T-cell (primary cell): ENCODE measurements at regions not wholly inside any gene's neighbourhood (a gene's known extent, or its start where the extent isn't known, plus 50 kb on each side); places are given as distances from the start of the nearest gene placed in this dataset.

Experiments
- ATAC-seq, 4 experiments: fragments of 200-7000 bp in 3 of 4; fragments of 150-1000 bp in 1 of 4; cut with Tn5 transposase; replicated peaks in 1 of 4; 1 replicate in 3 of 4; 2 replicates in 1 of 4; pipeline ENCODE4 v1.10.0; 2021; ENCODE audit warnings: moderate library complexity in 3 of 4, mild to moderate bottlenecking in 2 of 4, moderate number of reproducible peaks in 1 of 4
- CTCF ChIA-PET, 2 donors: fragments of 300-600 bp; sonication (Branson Sonifier 250); formaldehyde crosslinking; loops; one replicate each; lab custom pipeline; 2022; ENCODE audit warnings: antibody characterized with exemption in 2 of 2; lab: Charles Lee
- POLR2A ChIA-PET, 2 donors: fragments of 300-600 bp; sonication (Branson Sonifier 250); formaldehyde crosslinking; loops; one replicate each; lab custom pipeline; 2022; ENCODE audit warnings: antibody characterized with exemption in 2 of 2; lab: Charles Lee
- DNase-seq, 35 experiments: peaks; one replicate each; pipeline versions ENCODE4 v3.0.0 to v3.0.0-alpha.2; 2013 to 2023
- H3K27ac ChIP-seq: one replicate; pipeline ENCODE4 v1.5.1; 2013; ENCODE audit warnings: low read length
- H3K27me3 ChIP-seq, 2 experiments: replicated peaks in 1 of 2; 1 replicate in 1 of 2; 2 replicates in 1 of 2; pipeline versions ENCODE4 v1.6.1 to v1.7.0; 2013; ENCODE audit warnings: low read length in 1 of 2, mixed read lengths in 1 of 2; ENCODE audit not compliant: control insufficient read depth in 2 of 2, insufficient read depth in 2 of 2; ENCODE audit errors: extremely low read depth in 1 of 2
- H3K36me3 ChIP-seq, 2 donors: 1 replicate in 1 of 2; 2 replicates in 1 of 2; pipeline versions ENCODE4 v1.6.1 to v1.7.0; 2013; ENCODE audit warnings: low read length in 1 of 2; ENCODE audit not compliant: control insufficient read depth in 2 of 2, insufficient read depth in 1 of 2; ENCODE audit errors: extremely low read depth in 1 of 2
- H3K4me1 ChIP-seq, 2 experiments: 1 replicate in 1 of 2; 2 replicates in 1 of 2; pipeline versions ENCODE4 v1.6.1 to v1.7.0; 2013; ENCODE audit warnings: low read length in 2 of 2, mixed read lengths in 1 of 2; ENCODE audit not compliant: insufficient read depth in 2 of 2, control insufficient read depth in 1 of 2; ENCODE audit errors: extremely low read depth in 1 of 2
- H3K4me3 ChIP-seq, 2 donors: 1 replicate in 1 of 2; 2 replicates in 1 of 2; pipeline versions ENCODE4 v1.5.1 to v1.7.0; 2013; ENCODE audit warnings: mild to moderate bottlenecking in 2 of 2, low read length in 1 of 2, moderate library complexity in 1 of 2; ENCODE audit not compliant: control insufficient read depth in 1 of 2; ENCODE audit errors: extremely low read depth in 1 of 2
- H3K9me3 ChIP-seq: 2 replicates; pipeline ENCODE4 v1.7.0; 2013
- H3K27ac Mint-ChIP-seq, 2 donors: one replicate each; pipeline ENCODE4 v1.8.0; 2020 to 2021; ENCODE audit warnings: mild to moderate bottlenecking in 2 of 2, mixed read lengths in 2 of 2
- H3K27me3 Mint-ChIP-seq, 2 donors: one replicate each; pipeline ENCODE4 v1.8.0; 2021 to 2022; ENCODE audit warnings: mixed read lengths in 2 of 2
- H3K36me3 Mint-ChIP-seq: one replicate; pipeline ENCODE4 v1.8.0; 2021; ENCODE audit warnings: mixed read lengths
- H3K4me1 Mint-ChIP-seq, 3 donors: one replicate each; pipeline ENCODE4 v1.8.0; 2020 to 2022; ENCODE audit warnings: mixed read lengths in 3 of 3, mild to moderate bottlenecking in 1 of 3
- H3K4me3 Mint-ChIP-seq, 3 donors: one replicate each; pipeline ENCODE4 v1.8.0; 2020 to 2022; ENCODE audit warnings: mild to moderate bottlenecking in 3 of 3, mixed read lengths in 3 of 3, moderate library complexity in 3 of 3
- H3K9me3 Mint-ChIP-seq, 3 donors: one replicate each; pipeline ENCODE4 v1.8.0; 2020 to 2022; ENCODE audit warnings: mixed read lengths in 3 of 3
- WGBS: methylation state at CpG from one replicate; pipeline ENCODE4 v1.1.5; 2013; ENCODE audit warnings: missing lambda C conversion rate; ENCODE audit not compliant: insufficient coverage; 5-methylcytosine and 5-hydroxymethylcytosine counted together

DNA sequence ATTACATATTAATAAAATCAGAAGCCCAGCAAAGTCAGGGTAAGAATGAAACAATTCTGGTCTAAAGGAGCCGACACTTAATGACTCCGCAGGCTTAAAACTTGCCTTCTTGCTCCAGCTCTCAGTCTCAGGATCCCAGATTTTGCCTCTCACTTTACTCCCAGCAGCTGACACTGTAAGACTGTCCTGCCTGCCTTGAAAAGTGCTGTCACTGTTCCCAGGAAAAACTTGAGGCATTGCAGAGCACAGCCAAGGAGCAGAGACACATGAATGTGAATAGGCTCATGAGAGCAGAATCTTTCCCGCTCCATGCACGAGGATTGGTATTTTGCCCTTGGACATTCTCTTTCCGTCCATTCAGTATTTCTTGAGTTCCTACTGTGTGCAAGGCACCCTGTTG, 457.6 kb upstream of the ZFHX3 start:
- Histone ChIP-seq H3K27ac (no peak overlapping the region), H3K4me1 (no peaks in the 10 kb centered on the region), H3K36me3 (no peaks in the 10 kb centered on the region), H3K4me3 (no peak overlapping the region), H3K27me3 (no peaks in the 10 kb centered on the region), H3K9me3 (no peaks in the 10 kb centered on the region)
- no peak for ATAC-seq
- POLR2A ChIA-PET: no interaction called here
- Mint-ChIP-seq H3K36me3 (no peaks in the 10 kb centered on the region), H3K9me3 (peaks cover 0 to 7% (median 4%) of the 10 kb centered on the region in 3 donors), H3K4me1 (no peaks in the 10 kb centered on the region), H3K27me3 (peaks cover 0 to 1% of the 10 kb centered on the region in 2 donors), H3K4me3 (no peak overlapping the region), H3K27ac (no peak overlapping the region)
- 96% methylated on average over 5 of the region's 5 CpGs for WGBS
- CTCF ChIA-PET: no interaction called here
- DNase-seq: no peak

DNA sequence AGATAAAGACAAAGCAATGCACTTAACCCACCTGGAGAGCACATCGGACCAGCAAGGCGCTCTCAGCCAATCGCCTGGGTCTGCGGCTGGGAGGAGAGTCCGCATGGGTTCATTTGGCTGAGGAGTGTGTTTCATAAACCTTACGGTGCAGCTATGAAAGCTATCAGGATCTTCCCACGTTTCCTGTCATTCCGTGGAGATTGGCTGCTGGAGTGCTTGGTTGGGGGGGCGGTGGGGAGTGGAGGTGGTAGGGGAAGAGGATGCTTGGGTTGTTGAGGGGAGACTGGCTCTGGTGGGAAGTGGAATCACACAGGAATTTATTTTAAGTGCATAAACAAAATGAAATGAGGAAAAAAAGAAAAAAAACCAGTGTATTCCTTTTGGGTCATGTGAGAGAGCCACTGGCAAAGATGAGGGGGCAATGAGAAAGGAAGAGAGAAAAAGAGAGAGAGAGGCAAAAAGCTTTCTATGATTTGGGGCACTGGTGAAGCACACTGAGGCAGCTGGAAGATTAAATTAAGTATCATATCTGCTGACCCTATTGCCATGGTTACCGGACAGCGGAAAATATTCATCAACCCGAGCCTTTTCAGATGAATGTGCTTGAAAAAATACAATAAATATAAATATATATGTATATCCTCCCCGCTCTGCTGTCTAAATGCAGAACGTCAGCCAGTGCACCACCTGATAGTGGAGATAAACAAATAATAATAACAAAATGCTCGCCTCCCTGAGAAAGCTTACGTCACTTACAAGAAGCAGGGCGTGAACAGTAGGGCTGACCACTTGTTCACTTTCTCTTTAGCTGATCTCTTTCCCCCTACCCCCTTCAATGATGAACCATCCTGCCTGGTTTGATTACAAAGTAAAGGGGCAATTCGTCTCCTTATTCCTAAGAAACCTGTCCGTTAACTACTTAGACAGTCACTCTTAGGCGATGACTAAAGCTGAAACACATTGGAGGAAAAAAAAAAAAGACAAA, 457.0 kb upstream of the ZFHX3 start:
- H3K4me3 ChIP-seq: no peak overlapping the region
- ATAC-seq: no peak
- DNase-seq: no peak
- no peaks in the 10 kb centered on the region for H3K36me3 Mint-ChIP-seq
- WGBS: 66% methylated on average over 9 of the region's 20 CpGs
- no peaks in the 10 kb centered on the region for H3K27me3 ChIP-seq
- no peaks in the 10 kb centered on the region for H3K9me3 ChIP-seq
- H3K4me1 ChIP-seq: no peaks in the 10 kb centered on the region
- no peak overlapping the region for H3K27ac ChIP-seq
- peaks cover 0 to 4% (median 4%) of the 10 kb centered on the region in 3 donors for H3K9me3 Mint-ChIP-seq
- peaks cover 0 to 1% of the 10 kb centered on the region in 2 donors for H3K27me3 Mint-ChIP-seq
- H3K36me3 ChIP-seq: no peaks in the 10 kb centered on the region
- no peaks in the 10 kb centered on the region for H3K4me1 Mint-ChIP-seq
- H3K4me3 Mint-ChIP-seq: no peak overlapping the region
- ChIA-PET CTCF (interaction anchor here in 1 of 2 donors (0.7 kb wide), 1 partner anchor 12 kb away, joined by 3 read pairs; no protein-coding TSS in a partner anchor), POLR2A (no interaction called here)
- no peak overlapping the region for H3K27ac Mint-ChIP-seq

DNA sequence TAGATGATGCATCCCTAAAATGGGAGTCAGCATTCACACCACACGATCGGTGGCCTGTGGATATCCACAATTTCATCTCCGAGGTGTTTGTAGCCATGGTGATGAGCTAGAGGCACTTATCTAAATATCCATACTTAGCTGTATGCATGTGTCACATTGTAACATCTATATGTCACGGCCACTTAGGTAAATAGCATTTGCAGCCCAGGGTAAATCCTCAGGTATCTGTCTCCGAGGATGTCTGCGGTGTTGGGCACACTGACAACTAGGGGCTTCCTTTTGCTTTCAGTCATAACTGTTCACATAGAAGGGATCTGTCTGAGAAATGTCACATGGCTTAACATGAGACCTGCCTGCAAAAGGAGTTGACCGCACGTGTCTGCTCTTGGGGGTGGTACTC, 455.2 kb upstream of the ZFHX3 start:
- CTCF ChIA-PET: no interaction called here
- POLR2A ChIA-PET: no interaction called here

DNA sequence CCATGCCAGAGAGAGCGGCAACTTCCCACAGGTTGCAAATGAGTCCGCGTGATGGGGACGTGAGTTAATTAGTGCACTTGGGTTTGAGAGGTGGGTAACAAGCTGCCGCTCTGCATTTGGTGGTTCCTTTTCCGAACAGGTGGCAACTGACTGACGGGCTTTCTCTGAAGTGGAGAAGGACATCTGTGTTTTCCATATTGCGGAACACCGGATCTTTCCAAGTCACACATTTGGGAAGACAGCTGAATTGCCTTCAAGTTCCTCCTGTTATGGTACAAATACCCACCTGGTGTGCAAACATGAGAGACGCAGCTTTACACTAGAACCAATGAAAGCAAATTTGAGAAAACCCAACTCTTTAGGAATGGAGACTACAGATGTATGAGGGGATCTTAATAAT, 451.3 kb upstream of the ZFHX3 start:
- Histone ChIP-seq H3K27me3 (no peaks in the 10 kb centered on the region), H3K9me3 (no peaks in the 10 kb centered on the region), H3K27ac (no peak overlapping the region), H3K4me1 (no peaks in the 10 kb centered on the region), H3K36me3 (no peaks in the 10 kb centered on the region), H3K4me3 (no peak overlapping the region)
- Mint-ChIP-seq H3K27ac (no peak overlapping the region), H3K4me1 (no peaks in the 10 kb centered on the region), H3K9me3 (peaks cover 0 to 4% (median 1%) of the 10 kb centered on the region in 3 donors), H3K36me3 (no peaks in the 10 kb centered on the region), H3K27me3 (peaks cover 0 to 3% of the 10 kb centered on the region in 2 donors), H3K4me3 (no peak overlapping the region)
- 89% methylated on average over 6 of the region's 10 CpGs for WGBS
- no peak for DNase-seq
- ChIA-PET POLR2A (no interaction called here), CTCF (no interaction called here)
- ATAC-seq: no peak

More for the DNA sequence above, 455.2 kb upstream of the ZFHX3 start:
- Histone ChIP-seq H3K36me3 (no peaks in the 10 kb centered on the region), H3K27ac (no peak overlapping the region), H3K9me3 (no peaks in the 10 kb centered on the region), H3K4me3 (no peak overlapping the region), H3K27me3 (no peaks in the 10 kb centered on the region), H3K4me1 (no peaks in the 10 kb centered on the region)
- no peaks in the 10 kb centered on the region for H3K4me1 Mint-ChIP-seq
- H3K27me3 Mint-ChIP-seq: peaks cover 0 to 3% of the 10 kb centered on the region in 2 donors
- 86% methylated on average over 4 of the region's 8 CpGs for WGBS
- DNase-seq (no peak), ATAC-seq (no peak)
- no peaks in the 10 kb centered on the region for H3K36me3 Mint-ChIP-seq
- H3K9me3 Mint-ChIP-seq: peaks cover 0 to 4% (median 3%) of the 10 kb centered on the region in 3 donors
- no peak overlapping the region for H3K27ac Mint-ChIP-seq
- no peak overlapping the region for H3K4me3 Mint-ChIP-seq

DNA sequence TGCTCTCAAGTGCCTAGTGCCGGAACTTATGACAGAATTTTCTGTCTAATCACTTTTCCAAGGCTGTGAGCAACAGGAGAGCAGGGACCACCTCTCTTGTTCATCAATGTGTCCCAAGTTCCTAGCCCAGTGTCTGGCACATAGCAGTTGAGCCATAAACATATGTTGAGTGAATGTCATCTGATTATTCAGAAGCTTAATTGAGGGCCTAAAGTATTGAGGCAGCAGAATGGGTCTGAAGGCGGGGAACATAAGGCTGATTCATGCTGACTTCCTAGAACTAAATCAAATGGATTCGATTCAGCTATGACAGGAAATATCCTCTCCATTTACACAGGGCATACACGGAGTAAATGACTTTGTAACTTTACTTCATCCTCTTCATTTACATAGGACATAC, 438.0 kb upstream of the ZFHX3 start:
- DNase-seq: no peak
- peaks cover 4 to 9% (median 4%) of the 10 kb centered on the region in 3 donors for H3K4me1 Mint-ChIP-seq
- no peak for ATAC-seq
- no peaks in the 10 kb centered on the region for H3K36me3 Mint-ChIP-seq
- H3K27me3 Mint-ChIP-seq: peaks cover 12 to 21% of the 10 kb centered on the region in 2 donors
- Histone ChIP-seq H3K27me3 (peaks cover 0 to 12% of the 10 kb centered on the region in 2 experiments), H3K9me3 (no peaks in the 10 kb centered on the region), H3K4me1 (no peaks in the 10 kb centered on the region), H3K36me3 (no peaks in the 10 kb centered on the region), H3K27ac (no peak overlapping the region), H3K4me3 (no peak overlapping the region)
- ChIA-PET POLR2A (no interaction called here), CTCF (no interaction called here)
- no peak overlapping the region for H3K27ac Mint-ChIP-seq
- no peak overlapping the region for H3K4me3 Mint-ChIP-seq
- peaks cover 0 to 4% (median 3%) of the 10 kb centered on the region in 3 donors for H3K9me3 Mint-ChIP-seq
- 71% methylated on average over 1 of the region's 4 CpGs for WGBS

DNA sequence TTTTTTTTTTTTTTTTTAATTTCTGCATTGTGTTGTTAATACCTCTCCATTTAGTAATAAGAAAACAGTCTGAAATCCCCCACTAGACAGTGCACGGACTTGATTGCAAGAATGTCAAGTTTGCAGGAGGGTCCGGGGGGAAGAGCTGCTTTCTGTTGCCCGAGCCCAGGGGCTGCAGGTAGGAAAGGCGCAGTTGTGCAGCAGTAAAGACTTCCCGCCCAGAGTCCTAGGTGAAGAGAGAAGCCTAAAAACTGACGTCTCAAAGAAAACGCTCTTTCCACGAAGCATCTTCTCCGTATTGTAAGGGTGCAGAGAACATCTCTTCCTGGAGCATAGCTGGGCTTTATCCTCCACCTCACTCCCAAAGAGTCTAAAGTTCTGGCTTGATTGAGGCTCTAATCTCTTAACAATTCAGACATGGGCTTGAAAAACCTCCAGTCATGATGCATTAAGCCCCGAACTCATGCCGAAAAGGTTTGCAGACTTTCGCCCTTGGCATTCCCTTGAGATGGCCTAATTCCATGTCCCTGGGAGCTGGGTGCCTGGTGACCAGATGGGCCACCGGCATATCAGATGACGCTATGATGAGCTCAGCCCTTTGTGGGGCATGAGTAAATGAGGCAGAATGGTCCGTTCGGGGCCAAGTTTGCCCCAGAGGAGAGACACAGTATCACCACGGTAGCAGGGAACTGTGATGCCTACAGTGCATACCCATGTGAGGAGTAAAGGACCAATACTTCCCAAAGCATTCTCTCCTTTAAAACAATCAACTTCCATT, 436.2 kb upstream of the ZFHX3 start:
- ChIA-PET CTCF (interaction anchor here in 1 of 2 donors (0.7 kb wide), 1 partner anchor 37 kb away, joined by 3 read pairs; no protein-coding TSS in a partner anchor), POLR2A (no interaction called here)
- Mint-ChIP-seq H3K4me3 (no peak overlapping the region), H3K4me1 (peaks cover 4 to 9% (median 4%) of the 10 kb centered on the region in 3 donors), H3K9me3 (peaks cover 0 to 8% (median 4%) of the 10 kb centered on the region in 3 donors), H3K36me3 (no peaks in the 10 kb centered on the region), H3K27me3 (peaks cover 12 to 25% of the 10 kb centered on the region in 2 donors), H3K27ac (no peak overlapping the region)
- no peak overlapping the region for H3K4me3 ChIP-seq
- H3K4me1 ChIP-seq: no peaks in the 10 kb centered on the region
- H3K9me3 ChIP-seq: no peaks in the 10 kb centered on the region
- ATAC-seq: no peak
- no peak for DNase-seq
- 81% methylated on average over 13 of the region's 17 CpGs for WGBS
- H3K27me3 ChIP-seq: peaks cover 0 to 12% of the 10 kb centered on the region in 2 experiments
- no peaks in the 10 kb centered on the region for H3K36me3 ChIP-seq
- no peak overlapping the region for H3K27ac ChIP-seq
